ENCODE measurements at regions not wholly inside any gene's neighbourhood (a gene's known extent, or its start where the extent isn't known, plus 50 kb on each side); places are given as distances from the start of the nearest gene placed in this dataset.

DNA sequence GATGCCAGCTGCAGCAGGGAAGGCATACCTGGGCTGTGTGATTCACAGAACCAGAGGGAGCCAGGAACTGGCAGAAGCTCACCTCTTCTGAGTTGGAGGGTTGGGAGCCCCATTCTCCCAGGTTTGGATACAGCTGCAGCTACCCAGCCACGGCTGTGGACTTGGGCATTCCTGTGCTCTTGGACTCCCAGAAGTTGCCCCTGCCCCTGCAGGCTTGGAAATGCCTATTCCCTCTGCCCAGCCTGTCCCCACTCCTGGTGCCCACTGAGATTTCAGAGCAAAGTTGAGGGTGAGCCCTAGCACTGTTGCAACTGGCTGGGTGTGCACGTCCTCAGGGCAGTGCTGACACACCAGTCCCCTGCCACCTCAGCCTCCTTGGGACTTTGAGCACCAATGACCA is 489.7 kb downstream of the SLCO4C1 start:
- no peak for ATAC-seq
- TF ChIP-seq ZNF8 (CRISPR knock-in tag; IDR thresholded peaks at IDR 0.05), result no peak
- TF ChIP-seq ZFP30 (CRISPR knock-in tag; IDR thresholded peaks at IDR 0.05), result no peak
- TF ChIP-seq SNAI2 (CRISPR knock-in tag; IDR thresholded peaks at IDR 0.05), result no peak
- no peak for TF ChIP-seq CSDC2 (CRISPR knock-in tag; IDR thresholded peaks at IDR 0.05)
- TF ChIP-seq GLIS3 (CRISPR knock-in tag; IDR thresholded peaks at IDR 0.05), result no peak
- no peak for TF ChIP-seq ARNTL (CRISPR knock-in tag; IDR thresholded peaks at IDR 0.05; ENCODE audit: borderline replicate concordance, low read depth)
- TF ChIP-seq ZNF70 (CRISPR knock-in tag; IDR thresholded peaks at IDR 0.05), result no peak
- no peak for TF ChIP-seq ZNF565 (CRISPR knock-in tag; conservative IDR thresholded peaks at IDR 0.05; ENCODE audit: low read depth)
- TF ChIP-seq ZC3H10 (CRISPR knock-in tag; IDR thresholded peaks at IDR 0.05), result no peak
- TF ChIP-seq RARB (CRISPR knock-in tag; IDR thresholded peaks at IDR 0.05), result no peak
- no peak for TF ChIP-seq OSR1 (CRISPR knock-in tag; IDR thresholded peaks at IDR 0.05)
- no peak for TF ChIP-seq PPARA (CRISPR knock-in tag; IDR thresholded peaks at IDR 0.05; ENCODE audit: borderline replicate concordance)
- TF ChIP-seq, protein P1, sequence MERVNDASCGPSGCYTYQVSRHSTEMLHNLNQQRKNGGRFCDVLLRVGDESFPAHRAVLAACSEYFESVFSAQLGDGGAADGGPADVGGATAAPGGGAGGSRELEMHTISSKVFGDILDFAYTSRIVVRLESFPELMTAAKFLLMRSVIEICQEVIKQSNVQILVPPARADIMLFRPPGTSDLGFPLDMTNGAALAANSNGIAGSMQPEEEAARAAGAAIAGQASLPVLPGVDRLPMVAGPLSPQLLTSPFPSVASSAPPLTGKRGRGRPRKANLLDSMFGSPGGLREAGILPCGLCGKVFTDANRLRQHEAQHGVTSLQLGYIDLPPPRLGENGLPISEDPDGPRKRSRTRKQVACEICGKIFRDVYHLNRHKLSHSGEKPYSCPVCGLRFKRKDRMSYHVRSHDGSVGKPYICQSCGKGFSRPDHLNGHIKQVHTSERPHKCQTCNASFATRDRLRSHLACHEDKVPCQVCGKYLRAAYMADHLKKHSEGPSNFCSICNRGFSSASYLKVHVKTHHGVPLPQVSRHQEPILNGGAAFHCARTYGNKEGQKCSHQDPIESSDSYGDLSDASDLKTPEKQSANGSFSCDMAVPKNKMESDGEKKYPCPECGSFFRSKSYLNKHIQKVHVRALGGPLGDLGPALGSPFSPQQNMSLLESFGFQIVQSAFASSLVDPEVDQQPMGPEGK (CRISPR knock-in tag; IDR thresholded peaks at IDR 0.05; ENCODE audit: borderline replicate concordance), result no peak
- TF ChIP-seq, protein P2, sequence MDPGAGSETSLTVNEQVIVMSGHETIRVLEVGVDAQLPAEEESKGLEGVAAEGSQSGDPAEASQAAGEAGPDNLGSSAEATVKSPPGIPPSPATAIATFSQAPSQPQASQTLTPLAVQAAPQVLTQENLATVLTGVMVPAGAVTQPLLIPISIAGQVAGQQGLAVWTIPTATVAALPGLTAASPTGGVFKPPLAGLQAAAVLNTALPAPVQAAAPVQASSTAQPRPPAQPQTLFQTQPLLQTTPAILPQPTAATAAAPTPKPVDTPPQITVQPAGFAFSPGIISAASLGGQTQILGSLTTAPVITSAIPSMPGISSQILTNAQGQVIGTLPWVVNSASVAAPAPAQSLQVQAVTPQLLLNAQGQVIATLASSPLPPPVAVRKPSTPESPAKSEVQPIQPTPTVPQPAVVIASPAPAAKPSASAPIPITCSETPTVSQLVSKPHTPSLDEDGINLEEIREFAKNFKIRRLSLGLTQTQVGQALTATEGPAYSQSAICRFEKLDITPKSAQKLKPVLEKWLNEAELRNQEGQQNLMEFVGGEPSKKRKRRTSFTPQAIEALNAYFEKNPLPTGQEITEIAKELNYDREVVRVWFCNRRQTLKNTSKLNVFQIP (CRISPR knock-in tag; IDR thresholded peaks at IDR 0.05; ENCODE audit: borderline replicate concordance, low read depth), result no peak
- TF ChIP-seq, protein P3, sequence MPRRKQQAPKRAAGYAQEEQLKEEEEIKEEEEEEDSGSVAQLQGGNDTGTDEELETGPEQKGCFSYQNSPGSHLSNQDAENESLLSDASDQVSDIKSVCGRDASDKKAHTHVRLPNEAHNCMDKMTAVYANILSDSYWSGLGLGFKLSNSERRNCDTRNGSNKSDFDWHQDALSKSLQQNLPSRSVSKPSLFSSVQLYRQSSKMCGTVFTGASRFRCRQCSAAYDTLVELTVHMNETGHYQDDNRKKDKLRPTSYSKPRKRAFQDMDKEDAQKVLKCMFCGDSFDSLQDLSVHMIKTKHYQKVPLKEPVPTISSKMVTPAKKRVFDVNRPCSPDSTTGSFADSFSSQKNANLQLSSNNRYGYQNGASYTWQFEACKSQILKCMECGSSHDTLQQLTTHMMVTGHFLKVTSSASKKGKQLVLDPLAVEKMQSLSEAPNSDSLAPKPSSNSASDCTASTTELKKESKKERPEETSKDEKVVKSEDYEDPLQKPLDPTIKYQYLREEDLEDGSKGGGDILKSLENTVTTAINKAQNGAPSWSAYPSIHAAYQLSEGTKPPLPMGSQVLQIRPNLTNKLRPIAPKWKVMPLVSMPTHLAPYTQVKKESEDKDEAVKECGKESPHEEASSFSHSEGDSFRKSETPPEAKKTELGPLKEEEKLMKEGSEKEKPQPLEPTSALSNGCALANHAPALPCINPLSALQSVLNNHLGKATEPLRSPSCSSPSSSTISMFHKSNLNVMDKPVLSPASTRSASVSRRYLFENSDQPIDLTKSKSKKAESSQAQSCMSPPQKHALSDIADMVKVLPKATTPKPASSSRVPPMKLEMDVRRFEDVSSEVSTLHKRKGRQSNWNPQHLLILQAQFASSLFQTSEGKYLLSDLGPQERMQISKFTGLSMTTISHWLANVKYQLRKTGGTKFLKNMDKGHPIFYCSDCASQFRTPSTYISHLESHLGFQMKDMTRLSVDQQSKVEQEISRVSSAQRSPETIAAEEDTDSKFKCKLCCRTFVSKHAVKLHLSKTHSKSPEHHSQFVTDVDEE (CRISPR knock-in tag; IDR thresholded peaks at IDR 0.05), result no peak
- TF ChIP-seq BACH2 (CRISPR knock-in tag; IDR thresholded peaks at IDR 0.05; ENCODE audit: borderline replicate concordance), result no peak
- no peak for TF ChIP-seq ISL1 (CRISPR knock-in tag; IDR thresholded peaks at IDR 0.05)
- TF ChIP-seq TCF4 (CRISPR knock-in tag; IDR thresholded peaks at IDR 0.05; ENCODE audit: borderline replicate concordance), result no peak
- no peak for TF ChIP-seq ESRRG (CRISPR knock-in tag; IDR thresholded peaks at IDR 0.05)
- TF ChIP-seq, protein P4, sequence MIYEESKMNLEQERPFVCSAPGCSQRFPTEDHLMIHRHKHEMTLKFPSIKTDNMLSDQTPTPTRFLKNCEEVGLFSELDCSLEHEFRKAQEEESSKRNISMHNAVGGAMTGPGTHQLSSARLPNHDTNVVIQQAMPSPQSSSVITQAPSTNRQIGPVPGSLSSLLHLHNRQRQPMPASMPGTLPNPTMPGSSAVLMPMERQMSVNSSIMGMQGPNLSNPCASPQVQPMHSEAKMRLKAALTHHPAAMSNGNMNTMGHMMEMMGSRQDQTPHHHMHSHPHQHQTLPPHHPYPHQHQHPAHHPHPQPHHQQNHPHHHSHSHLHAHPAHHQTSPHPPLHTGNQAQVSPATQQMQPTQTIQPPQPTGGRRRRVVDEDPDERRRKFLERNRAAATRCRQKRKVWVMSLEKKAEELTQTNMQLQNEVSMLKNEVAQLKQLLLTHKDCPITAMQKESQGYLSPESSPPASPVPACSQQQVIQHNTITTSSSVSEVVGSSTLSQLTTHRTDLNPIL (CRISPR knock-in tag; IDR thresholded peaks at IDR 0.05; ENCODE audit: low read depth), result no peak

DNA sequence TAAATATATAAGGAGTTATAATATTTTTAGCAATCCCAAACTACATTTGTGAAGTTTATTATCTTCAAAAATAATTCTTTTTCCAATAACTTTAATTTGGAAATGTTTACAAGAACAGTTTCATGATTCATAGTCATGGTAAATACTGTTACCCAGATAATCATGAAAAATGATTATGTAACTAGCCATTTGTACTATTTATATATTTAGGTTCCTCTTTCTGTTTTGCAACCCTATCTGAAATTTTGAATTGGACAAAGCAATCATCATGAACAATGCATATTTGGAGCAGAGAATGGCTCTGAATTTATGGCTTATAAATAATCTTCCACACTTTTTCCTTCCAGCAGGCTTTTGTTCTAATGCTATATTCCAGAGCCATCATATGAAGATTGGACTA is 499.7 kb downstream of the SLCO4C1 start:
- ATAC-seq, result no peak
- no peak for TF ChIP-seq ARNTL (CRISPR knock-in tag; IDR thresholded peaks at IDR 0.05; ENCODE audit: borderline replicate concordance, low read depth)
- no peak for TF ChIP-seq ZNF8 (CRISPR knock-in tag; IDR thresholded peaks at IDR 0.05)
- TF ChIP-seq BACH2 (CRISPR knock-in tag; IDR thresholded peaks at IDR 0.05; ENCODE audit: borderline replicate concordance), result no peak
- TF ChIP-seq, protein P2 (CRISPR knock-in tag; IDR thresholded peaks at IDR 0.05; ENCODE audit: borderline replicate concordance, low read depth), result no peak

DNA sequence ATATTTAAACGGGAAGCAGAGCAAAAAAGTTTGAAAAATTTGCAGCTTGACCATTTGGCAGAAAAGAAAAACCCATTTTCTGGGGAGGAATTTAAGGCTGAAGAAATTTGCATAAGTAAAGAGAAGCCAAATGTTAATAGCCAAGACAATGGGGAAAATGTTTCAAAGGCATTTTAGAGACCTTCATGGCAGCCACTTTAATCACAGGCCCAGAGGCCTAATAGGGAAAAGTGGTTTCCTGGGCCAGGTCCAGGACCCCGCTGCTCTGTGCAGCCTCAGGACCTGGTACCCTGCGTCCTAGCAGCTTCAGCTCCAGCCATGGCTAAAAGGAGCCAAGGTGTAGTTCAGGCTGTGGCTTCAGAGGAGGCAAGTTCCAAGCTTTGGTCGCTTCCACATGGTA is 507.3 kb downstream of the SLCO4C1 start:
- ATAC-seq, result no peak
- no peak for TF ChIP-seq ZNF565 (CRISPR knock-in tag; conservative IDR thresholded peaks at IDR 0.05; ENCODE audit: low read depth)
- no peak for TF ChIP-seq ZFP30 (CRISPR knock-in tag; IDR thresholded peaks at IDR 0.05)
- no peak for TF ChIP-seq ZC3H10 (CRISPR knock-in tag; IDR thresholded peaks at IDR 0.05)
- TF ChIP-seq ESRRG (CRISPR knock-in tag; IDR thresholded peaks at IDR 0.05), result no peak
- no peak for TF ChIP-seq RARB (CRISPR knock-in tag; IDR thresholded peaks at IDR 0.05)
- no peak for TF ChIP-seq SNAI2 (CRISPR knock-in tag; IDR thresholded peaks at IDR 0.05)
- TF ChIP-seq ZFP3 (CRISPR knock-in tag; IDR thresholded peaks at IDR 0.05), result no peak
- TF ChIP-seq CSDC2 (CRISPR knock-in tag; IDR thresholded peaks at IDR 0.05), result no peak
- no peak for TF ChIP-seq ISL1 (CRISPR knock-in tag; IDR thresholded peaks at IDR 0.05)
- TF ChIP-seq, protein P1 (CRISPR knock-in tag; IDR thresholded peaks at IDR 0.05; ENCODE audit: borderline replicate concordance), result no peak
- TF ChIP-seq, protein P4 (CRISPR knock-in tag; IDR thresholded peaks at IDR 0.05; ENCODE audit: low read depth), result no peak
- TF ChIP-seq, protein P3 (CRISPR knock-in tag; IDR thresholded peaks at IDR 0.05), result no peak
- no peak for TF ChIP-seq BACH2 (CRISPR knock-in tag; IDR thresholded peaks at IDR 0.05; ENCODE audit: borderline replicate concordance)
